ENCODE measurements at regions not wholly inside any gene's neighbourhood (a gene's known extent, or its start where the extent isn't known, plus 50 kb on each side); places are given as distances from the start of the nearest gene placed in this dataset.
A peak's percentile ranks its signal among the peaks of the same experiment; 100 is the strongest.

GRCh38 chr7:25976630-25977029 is 175.4 kb upstream of the NFE2L3 start:
- H4K20me1 ChIP-seq: no peaks in the 10 kb centered on the region
- no peak overlapping the region for H3K4me3 ChIP-seq
- H3K9me3 ChIP-seq (replicated peaks in 1 of 11): peaks cover 14 to 23% (median 18%) of the 10 kb centered on the region in 11 experiments
- no peaks in the 10 kb centered on the region for H3K27me3 ChIP-seq
- no peaks in the 10 kb centered on the region for H3K4me1 ChIP-seq
- peaks cover 0 to 5% (median 0%) of the 10 kb centered on the region in 11 experiments; a peak in 2 of 22 replicates for H3K36me3 ChIP-seq
- no peak overlapping the region for H3K27ac ChIP-seq
- TF ChIP-seq Cebpa-rat (IDR thresholded peaks at IDR 0.05): no peak
- H3K9ac ChIP-seq: no peak overlapping the region
- no peak overlapping the region for H3K4me2 ChIP-seq

- Histone ChIP-seq H3K4me2 (no peak overlapping the region), H3K4me1 (no peaks in the 10 kb centered on the region), H3K27ac (no peak overlapping the region), H3K4me3 (no peak overlapping the region), H3K36me3 (peaks cover 0 to 5% (median 0%) of the 10 kb centered on the region in 11 experiments; a peak in 2 of 22 replicates), H3K27me3 (no peaks in the 10 kb centered on the region), H4K20me1 (no peaks in the 10 kb centered on the region), H3K9me3 (replicated peaks in 1 of 11) (peaks cover 14 to 23% (median 18%) of the 10 kb centered on the region in 11 experiments), H3K9ac (no peak overlapping the region)
- TF ChIP-seq Cebpa-rat (IDR thresholded peaks at IDR 0.05): no peak
Measured at GRCh38 chr7:25978466-25978865, 173.5 kb upstream of the NFE2L3 start.

GRCh38 chr7:25979605-25980004 is 172.4 kb upstream of the NFE2L3 start:
- Histone ChIP-seq H3K27me3 (no peaks in the 10 kb centered on the region), H3K9me3 (replicated peaks in 1 of 11) (peaks cover 14 to 23% (median 18%) of the 10 kb centered on the region in 11 experiments), H3K36me3 (peaks cover 0 to 5% (median 0%) of the 10 kb centered on the region in 11 experiments; a peak in 2 of 22 replicates), H3K4me3 (no peak overlapping the region), H3K4me2 (no peak overlapping the region), H3K4me1 (no peaks in the 10 kb centered on the region), H3K27ac (no peak overlapping the region), H3K9ac (no peak overlapping the region), H4K20me1 (no peaks in the 10 kb centered on the region)
- TF ChIP-seq Cebpa-rat (IDR thresholded peaks at IDR 0.05): no peak

GRCh38 chr7:25982684-25983083 is 169.3 kb upstream of the NFE2L3 start:
- Histone ChIP-seq H3K9me3 (replicated peaks in 1 of 11) (peaks cover 0 to 6% (median under 1%) of the 10 kb centered on the region in 11 experiments; a peak in 4 of 22 replicates), H4K20me1 (no peaks in the 10 kb centered on the region), H3K4me1 (no peaks in the 10 kb centered on the region), H3K4me3 (no peak overlapping the region), H3K27me3 (no peaks in the 10 kb centered on the region), H3K36me3 (no peaks in the 10 kb centered on the region), H3K27ac (no peak overlapping the region), H3K4me2 (no peak overlapping the region), H3K9ac (no peak overlapping the region)
- TF ChIP-seq Cebpa-rat (IDR thresholded peaks at IDR 0.05): no peak

- Histone ChIP-seq H3K4me2 (no peak overlapping the region), H3K4me3 (no peak overlapping the region), H3K4me1 (peaks cover 0 to 6% (median 0%) of the 10 kb centered on the region in 10 experiments; a peak in 4 of 20 replicates), H3K27ac (no peak overlapping the region), H4K20me1 (no peaks in the 10 kb centered on the region), H3K9ac (no peak overlapping the region), H3K27me3 (no peaks in the 10 kb centered on the region), H3K36me3 (no peaks in the 10 kb centered on the region), H3K9me3 (replicated peaks in 1 of 11) (0 out of 22 replicates have a peak, but pooled peaks cover 0 to 6% (median 0%) of the 10 kb centered on the region in 11 experiments)
- no peak for TF ChIP-seq Cebpa-rat (IDR thresholded peaks at IDR 0.05)
Measured at GRCh38 chr7:25985196-25985595, 166.8 kb upstream of the NFE2L3 start.

- Histone ChIP-seq H3K27me3 (no peaks in the 10 kb centered on the region), H4K20me1 (no peaks in the 10 kb centered on the region), H3K9ac (no peak overlapping the region), H3K9me3 (replicated peaks in 1 of 11) (no peaks in the 10 kb centered on the region), H3K4me3 (no peak overlapping the region), H3K4me1 (peaks cover 0 to 6% (median 0%) of the 10 kb centered on the region in 10 experiments; a peak in 4 of 20 replicates), H3K27ac (no peak overlapping the region), H3K4me2 (0 out of 22 replicates have a peak overlapping the region, but pooled peaks of 1 of the 11 experiments have one; percentile 22), H3K36me3 (no peaks in the 10 kb centered on the region)
- no peak for TF ChIP-seq Cebpa-rat (IDR thresholded peaks at IDR 0.05)
Measured at GRCh38 chr7:25988640-25989039, 163.4 kb upstream of the NFE2L3 start.

GRCh38 chr7:25989140-25989705 is 162.8 kb upstream of the NFE2L3 start:
- no peak overlapping the region for H3K9ac ChIP-seq
- no peak for TF ChIP-seq Cebpa-rat (IDR thresholded peaks at IDR 0.05)
- H3K4me3 ChIP-seq: no peak overlapping the region
- H3K27ac ChIP-seq: no peak overlapping the region
- peaks cover 0 to 6% (median 0%) of the 10 kb centered on the region in 10 experiments; a peak in 4 of 20 replicates for H3K4me1 ChIP-seq
- H3K27me3 ChIP-seq: no peaks in the 10 kb centered on the region
- H3K36me3 ChIP-seq: no peaks in the 10 kb centered on the region
- peak overlapping the region in 4 of 11 experiments; percentile 1 to 22 (median 12); a peak in 2 of 22 replicates for H3K4me2 ChIP-seq
- H4K20me1 ChIP-seq: no peaks in the 10 kb centered on the region
- no peaks in the 10 kb centered on the region for H3K9me3 ChIP-seq (replicated peaks in 1 of 11)

GRCh38 chr7:25994433-25994994 is 157.5 kb upstream of the NFE2L3 start:
- Histone ChIP-seq H4K20me1 (no peaks in the 10 kb centered on the region), H3K9ac (no peak overlapping the region), H3K4me2 (no peak overlapping the region), H3K36me3 (no peaks in the 10 kb centered on the region), H3K27ac (no peak overlapping the region), H3K4me1 (no peaks in the 10 kb centered on the region), H3K9me3 (replicated peaks in 1 of 11) (peaks cover 0 to 7% (median 0%) of the 10 kb centered on the region in 11 experiments; a peak in 2 of 22 replicates), H3K27me3 (no peaks in the 10 kb centered on the region), H3K4me3 (no peak overlapping the region)
- no peak for TF ChIP-seq Cebpa-rat (IDR thresholded peaks at IDR 0.05)

- TF ChIP-seq Cebpa-rat (IDR thresholded peaks at IDR 0.05): no peak
- Histone ChIP-seq H3K27me3 (no peaks in the 10 kb centered on the region), H3K9ac (no peak overlapping the region), H3K27ac (no peak overlapping the region), H3K36me3 (no peaks in the 10 kb centered on the region), H3K9me3 (replicated peaks in 1 of 11) (peaks cover 0 to 7% (median 0%) of the 10 kb centered on the region in 11 experiments; a peak in 2 of 22 replicates), H4K20me1 (no peaks in the 10 kb centered on the region), H3K4me1 (no peaks in the 10 kb centered on the region), H3K4me3 (no peak overlapping the region), H3K4me2 (no peak overlapping the region)
Measured at GRCh38 chr7:25995216-25995615, 156.8 kb upstream of the NFE2L3 start.

GRCh38 chr7:25996006-25996408 is 156.0 kb upstream of the NFE2L3 start:
- peaks cover 0 to 7% (median 0%) of the 10 kb centered on the region in 11 experiments; a peak in 2 of 22 replicates for H3K9me3 ChIP-seq (replicated peaks in 1 of 11)
- H3K27me3 ChIP-seq: no peaks in the 10 kb centered on the region
- no peak overlapping the region for H3K4me2 ChIP-seq
- H4K20me1 ChIP-seq: no peaks in the 10 kb centered on the region
- H3K4me3 ChIP-seq: no peak overlapping the region
- no peaks in the 10 kb centered on the region for H3K4me1 ChIP-seq
- no peaks in the 10 kb centered on the region for H3K36me3 ChIP-seq
- H3K9ac ChIP-seq: no peak overlapping the region
- no peak for TF ChIP-seq Cebpa-rat (IDR thresholded peaks at IDR 0.05)
- H3K27ac ChIP-seq: no peak overlapping the region

All from BLaER1 treated with 17β-estradiol and CSF1 and Interleukin-3, amounts not matched to agents 10 nM and 100 nM (cell line).